KOPT-K1 (cell line): ENCODE measurements at regions not wholly inside any gene's neighbourhood (a gene's known extent, or its start where the extent isn't known, plus 50 kb on each side); places are given as distances from the start of the nearest gene placed in this dataset.

Source experiments
- H3K27ac ChIP-seq: fragments of 200-600 bp; sonication (generic); 2 replicates; pipeline ENCODE4 v1.5.1; 2016; ENCODE audit warnings: antibody characterized with exemption, mild to moderate bottlenecking, low read depth, low read length; ENCODE audit not compliant: poor library complexity, severe bottlenecking
- H3K36me3 ChIP-seq: fragments of 200-600 bp; sonication (generic); 2 replicates; pipeline ENCODE4 v1.5.1; 2017; ENCODE audit warnings: antibody characterized with exemption, mild to moderate bottlenecking, low read length, moderate library complexity; ENCODE audit not compliant: insufficient read depth
- H3K9me3 ChIP-seq: fragments of 200-600 bp; sonication (generic); 2 replicates; pipeline ENCODE4 v1.5.1; 2017; ENCODE audit warnings: antibody characterized with exemption, low read length, mild to moderate bottlenecking; ENCODE audit not compliant: insufficient read depth, poor library complexity, severe bottlenecking

DNA sequence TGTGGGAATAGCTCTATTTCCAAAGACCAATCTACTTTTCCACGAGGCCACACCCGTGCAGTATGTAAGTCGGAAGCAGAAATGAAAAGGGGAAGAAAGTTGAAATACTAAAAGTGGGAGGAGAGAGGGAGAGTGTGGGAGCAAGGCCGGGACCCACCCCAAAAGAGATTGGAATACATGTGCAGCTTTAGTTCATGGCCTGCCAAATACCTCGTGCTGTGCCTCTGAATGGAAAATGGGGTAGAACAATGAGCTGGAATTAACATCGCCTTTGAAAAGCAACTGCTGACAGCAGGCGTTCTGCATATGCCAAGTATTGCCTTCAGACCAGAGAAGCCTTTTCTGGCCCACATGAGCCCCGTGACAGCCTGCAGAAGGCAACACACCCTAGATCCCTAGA is 155.6 kb downstream of the CD83 start:
- peak overlapping the region; percentile 99 for H3K27ac ChIP-seq

DNA sequence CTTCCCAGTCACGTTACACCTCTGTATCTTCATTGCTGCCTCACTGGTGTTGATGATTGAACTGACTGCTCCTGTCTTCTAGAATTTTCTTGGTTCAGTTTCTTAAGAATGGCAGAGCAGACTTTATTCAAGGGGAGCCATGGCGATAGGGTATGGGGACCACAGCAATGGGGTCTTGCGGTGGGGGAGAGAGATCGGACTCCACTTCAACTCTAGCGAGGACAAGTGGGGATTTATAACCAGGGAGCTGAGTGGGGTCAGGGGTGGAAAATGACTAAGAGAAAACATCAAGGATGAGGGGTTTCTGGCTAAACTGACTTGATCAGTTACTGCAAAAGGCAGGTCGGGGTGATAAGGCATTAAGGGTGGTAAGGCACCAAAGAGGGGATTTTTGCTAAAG is 156.4 kb downstream of the CD83 start:
- no peaks in the 10 kb centered on the region for H3K36me3 ChIP-seq
- H3K27ac ChIP-seq, result peak overlapping the region; percentile 99
- peaks cover 16% of the 10 kb centered on the region for H3K9me3 ChIP-seq

More for the DNA sequence above, 155.6 kb downstream of the CD83 start:
- peaks cover 16% of the 10 kb centered on the region for H3K9me3 ChIP-seq
- no peaks in the 10 kb centered on the region for H3K36me3 ChIP-seq

DNA sequence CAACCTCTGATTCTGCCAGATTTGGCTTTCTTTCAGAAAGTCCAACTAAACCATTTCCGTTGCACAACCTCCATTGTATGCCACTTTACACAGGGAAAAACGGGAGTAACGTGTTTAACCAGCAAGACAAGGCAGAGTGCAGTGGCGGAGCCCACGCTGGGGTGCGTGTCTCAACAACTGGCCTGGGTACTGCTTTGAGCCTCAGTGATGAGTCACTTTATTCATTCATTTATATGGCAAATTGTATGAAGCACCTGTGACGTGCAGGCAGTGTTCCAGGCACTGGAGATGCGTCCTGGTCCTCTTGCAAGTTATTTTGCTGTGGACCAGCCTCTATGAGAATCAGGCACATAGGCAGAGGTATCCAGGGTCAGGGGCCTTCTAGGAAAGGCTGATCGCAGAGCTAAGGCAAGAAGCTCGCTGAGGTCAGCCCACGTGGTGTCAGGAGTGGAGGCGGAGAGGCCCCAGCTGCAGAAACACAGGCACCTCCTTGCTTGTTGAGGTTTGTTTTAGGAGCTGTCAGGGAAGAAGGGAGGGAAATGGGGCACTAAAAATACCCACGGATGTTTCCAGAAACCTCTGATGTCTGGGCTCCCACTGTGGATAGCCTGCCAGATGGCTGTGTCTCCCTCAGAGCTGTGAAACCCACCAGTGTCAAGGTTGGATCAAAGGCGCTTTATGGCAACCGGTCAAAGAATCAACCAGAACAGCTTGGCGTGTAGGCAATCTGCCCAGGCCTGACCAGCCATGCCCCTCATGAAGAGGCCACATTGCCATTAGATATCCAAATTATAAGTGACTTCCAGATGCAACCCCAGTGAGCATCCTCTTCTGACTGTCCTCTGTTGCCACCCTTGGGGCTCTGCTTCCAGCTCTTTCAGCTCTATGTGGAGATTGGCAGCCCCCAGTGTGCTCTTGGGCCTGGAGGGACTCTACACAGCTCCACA is 157.2 kb downstream of the CD83 start:
- no peaks in the 10 kb centered on the region for H3K36me3 ChIP-seq
- peaks cover 20% of the 10 kb centered on the region for H3K9me3 ChIP-seq
- H3K27ac ChIP-seq, result peak overlapping the region; percentile 99

DNA sequence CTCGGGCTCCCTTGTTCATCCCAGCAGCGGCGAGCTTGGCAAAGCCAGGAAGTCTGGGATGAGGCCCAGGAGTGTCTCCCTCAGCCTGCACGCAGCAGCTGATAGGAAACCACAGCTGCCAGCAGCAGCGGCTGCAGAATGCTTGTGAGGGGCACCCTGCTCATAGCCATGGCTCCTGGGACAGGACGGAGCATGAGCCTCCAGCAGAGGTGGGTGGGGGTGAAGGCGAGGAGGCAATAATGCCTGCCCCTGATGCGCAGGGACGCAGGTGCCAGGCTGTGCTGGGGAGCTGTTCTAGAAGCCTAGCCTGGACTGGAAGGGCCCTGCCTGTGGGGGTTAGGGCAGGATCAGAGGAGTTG is 157.9 kb downstream of the CD83 start:
- H3K36me3 ChIP-seq, result no peaks in the 10 kb centered on the region
- H3K9me3 ChIP-seq, result peaks cover 27% of the 10 kb centered on the region
- H3K27ac ChIP-seq, result peak overlapping the region; percentile 99

GRCh38 chr6:14276071-14276470 is 158.5 kb downstream of the CD83 start:
- Histone ChIP-seq H3K36me3 (no peaks in the 10 kb centered on the region), H3K27ac (peak overlapping the region; percentile 99), H3K9me3 (peaks cover 32% of the 10 kb centered on the region)

- H3K27ac ChIP-seq, result peak overlapping the region; percentile 99
- peaks cover 33% of the 10 kb centered on the region for H3K9me3 ChIP-seq
- H3K36me3 ChIP-seq, result no peaks in the 10 kb centered on the region
These were observed 159.3 kb downstream of the CD83 start for GRCh38 chr6:14276667-14277404.

GRCh38 chr6:14277405-14277930 is 159.9 kb downstream of the CD83 start:
- Histone ChIP-seq H3K36me3 (no peaks in the 10 kb centered on the region), H3K27ac (peak overlapping the region; percentile 99), H3K9me3 (peaks cover 28% of the 10 kb centered on the region)

DNA sequence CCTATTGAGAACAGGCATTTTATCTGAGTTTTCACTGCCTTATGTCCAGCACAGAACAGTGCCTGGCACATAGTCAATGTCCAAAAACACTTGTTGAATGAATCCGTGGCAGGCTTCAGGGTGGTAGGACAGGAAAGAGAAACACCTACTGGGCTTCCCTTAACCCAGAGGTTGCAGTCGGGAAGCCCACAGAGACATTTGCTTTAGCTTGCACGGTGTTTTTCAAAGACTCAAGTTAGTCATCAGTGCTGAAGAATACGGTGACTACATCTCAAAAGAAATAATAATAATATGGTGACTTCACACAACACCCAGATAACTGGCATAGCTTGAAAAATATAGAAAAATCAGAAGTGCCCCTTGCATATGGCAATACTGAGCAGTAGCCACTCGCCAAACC is 160.4 kb downstream of the CD83 start:
- H3K9me3 ChIP-seq, result peaks cover 23% of the 10 kb centered on the region

DNA sequence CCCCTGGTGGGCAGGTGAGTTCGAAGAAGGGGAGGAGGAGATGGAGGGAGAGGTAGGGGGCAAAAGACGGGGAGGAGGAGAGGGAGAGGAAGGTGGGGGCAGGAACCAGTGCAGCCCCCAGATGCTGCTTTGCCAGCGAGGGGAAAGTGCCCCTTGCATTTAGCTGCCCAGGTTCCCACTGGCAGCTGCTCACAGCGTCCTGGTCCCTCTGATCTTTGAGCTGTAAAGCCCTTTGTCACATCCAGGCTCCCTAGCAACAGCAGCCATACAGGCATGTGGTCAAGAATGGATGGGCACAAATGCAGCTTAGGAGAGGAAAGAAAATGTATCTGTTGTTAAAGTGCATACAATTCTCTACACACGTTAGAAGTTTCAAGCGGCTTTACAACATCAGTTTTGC is 160.9 kb downstream of the CD83 start:
- no peaks in the 10 kb centered on the region for H3K36me3 ChIP-seq
- peaks cover 18% of the 10 kb centered on the region for H3K9me3 ChIP-seq
- peak overlapping the region; percentile 99 for H3K27ac ChIP-seq

More for the DNA sequence above, 160.4 kb downstream of the CD83 start:
- Histone ChIP-seq H3K36me3 (no peaks in the 10 kb centered on the region), H3K27ac (peak overlapping the region; percentile 99)

GRCh38 chr6:14280006-14280510 is 162.5 kb downstream of the CD83 start:
- H3K9me3 ChIP-seq, result peaks cover 17% of the 10 kb centered on the region
- H3K36me3 ChIP-seq, result no peaks in the 10 kb centered on the region
- H3K27ac ChIP-seq, result peak overlapping the region; percentile 1

DNA sequence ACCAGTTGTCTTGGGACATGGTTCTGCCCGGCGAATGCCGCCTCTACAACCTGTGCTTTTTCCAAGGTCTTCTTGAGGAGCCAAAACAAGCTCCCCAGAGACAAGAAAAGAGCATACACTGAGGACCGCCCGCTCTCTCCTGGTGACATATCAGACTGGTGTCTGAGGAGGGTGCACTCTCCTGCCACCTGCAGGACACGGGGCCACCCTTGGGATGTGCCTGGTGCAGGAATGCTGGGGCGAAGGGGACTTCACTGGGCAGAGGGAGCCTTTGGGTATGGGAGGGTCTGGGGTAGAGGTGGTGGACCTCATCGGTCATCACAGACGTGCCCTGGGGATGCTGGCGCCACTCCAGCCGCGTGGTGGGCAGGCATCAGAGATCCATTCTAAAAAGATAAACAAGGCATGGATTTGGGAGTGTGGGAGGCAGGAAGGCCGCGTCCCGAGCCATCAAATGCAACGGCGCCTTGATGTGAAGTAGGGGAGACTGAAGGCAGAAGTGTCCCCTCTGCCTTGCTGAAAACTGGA is 163.3 kb downstream of the CD83 start:
- Histone ChIP-seq H3K36me3 (no peaks in the 10 kb centered on the region), H3K9me3 (peaks cover 17% of the 10 kb centered on the region), H3K27ac (peak overlapping the region; percentile 10)

GRCh38 chr6:14281811-14282660 is 164.5 kb downstream of the CD83 start:
- Histone ChIP-seq H3K9me3 (peaks cover 17% of the 10 kb centered on the region), H3K27ac (peak overlapping the region; percentile 11), H3K36me3 (no peaks in the 10 kb centered on the region)

DNA sequence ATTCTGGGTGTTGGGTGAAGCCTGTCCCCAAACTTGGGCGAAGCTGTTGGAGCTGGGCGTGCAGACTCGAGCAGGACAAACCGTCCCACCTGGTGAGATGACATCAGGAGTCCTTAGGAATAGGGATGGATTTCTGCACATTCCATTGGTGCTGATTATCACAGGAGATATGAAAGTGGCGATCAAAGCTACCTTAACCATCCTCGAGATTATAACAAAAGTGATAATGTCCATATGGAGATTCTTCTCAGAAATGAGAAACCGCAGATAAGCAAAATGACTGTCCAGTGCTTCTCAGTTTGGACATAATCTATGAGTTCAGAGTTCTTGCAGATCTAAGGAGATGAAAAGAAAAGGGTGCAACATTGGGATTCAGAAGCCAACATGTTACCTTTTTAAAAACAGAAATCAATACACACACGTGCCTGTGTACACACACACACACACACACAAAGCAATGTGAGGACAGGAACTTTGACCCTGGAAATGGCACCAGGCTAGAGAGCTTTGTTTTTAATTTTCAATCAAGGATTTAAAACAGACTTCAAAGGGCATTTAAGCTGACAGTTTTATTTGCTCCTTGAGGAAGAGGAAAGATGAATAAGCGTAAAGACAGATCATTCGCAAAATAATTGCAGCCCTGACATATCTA is 165.4 kb downstream of the CD83 start:
- Histone ChIP-seq H3K36me3 (no peaks in the 10 kb centered on the region), H3K9me3 (peaks cover 17% of the 10 kb centered on the region), H3K27ac (peak overlapping the region; percentile 11)
